Subcutaneous abdominal adipose tissue (tissue), 5 donors: ENCODE measurements at regions not wholly inside any gene's neighbourhood (a gene's known extent, or its start where the extent isn't known, plus 50 kb on each side); places are given as distances from the start of the nearest gene placed in this dataset.

Source experiments
- H3K27ac ChIP-seq: one replicate; pipeline ENCODE4 v1.7.0; 2013; ENCODE audit warnings: low read depth, mild to moderate bottlenecking, inconsistent platforms, low read length, moderate library complexity
- H3K27me3 ChIP-seq, 5 donors: one replicate each; pipeline ENCODE4 v1.7.0; 2013; ENCODE audit warnings: low read length in 5 of 5, inconsistent platforms in 1 of 5; ENCODE audit not compliant: control insufficient read depth in 5 of 5, insufficient read depth in 4 of 5
- H3K36me3 ChIP-seq, 5 donors: one replicate each; pipeline ENCODE4 v1.7.0; 2013; ENCODE audit warnings: low read length in 5 of 5; ENCODE audit not compliant: control insufficient read depth in 5 of 5, insufficient read depth in 5 of 5
- H3K4me1 ChIP-seq, 5 donors: one replicate each; pipeline ENCODE4 v1.7.0; 2013; ENCODE audit warnings: low read length in 5 of 5, mild to moderate bottlenecking in 3 of 5, moderate library complexity in 1 of 5; ENCODE audit not compliant: control insufficient read depth in 5 of 5, insufficient read depth in 5 of 5
- H3K4me3 ChIP-seq, 5 donors: one replicate each; pipeline ENCODE4 v1.7.0; 2013; ENCODE audit warnings: low read length in 5 of 5, low read depth in 1 of 5
- H3K9ac ChIP-seq, 5 donors: one replicate each; pipeline ENCODE4 v1.7.0; 2013; ENCODE audit warnings: low read length in 5 of 5, mild to moderate bottlenecking in 4 of 5, moderate library complexity in 3 of 5
- H3K9me3 ChIP-seq, 5 donors: one replicate each; pipeline ENCODE4 v1.7.0; 2013; ENCODE audit warnings: low read length in 5 of 5; ENCODE audit not compliant: control insufficient read depth in 5 of 5
- donor health status: healthy.
- donor health status: healthy.
- donor health status: healthy.
- donor health status: healthy.
- donor health status: healthy.

DNA sequence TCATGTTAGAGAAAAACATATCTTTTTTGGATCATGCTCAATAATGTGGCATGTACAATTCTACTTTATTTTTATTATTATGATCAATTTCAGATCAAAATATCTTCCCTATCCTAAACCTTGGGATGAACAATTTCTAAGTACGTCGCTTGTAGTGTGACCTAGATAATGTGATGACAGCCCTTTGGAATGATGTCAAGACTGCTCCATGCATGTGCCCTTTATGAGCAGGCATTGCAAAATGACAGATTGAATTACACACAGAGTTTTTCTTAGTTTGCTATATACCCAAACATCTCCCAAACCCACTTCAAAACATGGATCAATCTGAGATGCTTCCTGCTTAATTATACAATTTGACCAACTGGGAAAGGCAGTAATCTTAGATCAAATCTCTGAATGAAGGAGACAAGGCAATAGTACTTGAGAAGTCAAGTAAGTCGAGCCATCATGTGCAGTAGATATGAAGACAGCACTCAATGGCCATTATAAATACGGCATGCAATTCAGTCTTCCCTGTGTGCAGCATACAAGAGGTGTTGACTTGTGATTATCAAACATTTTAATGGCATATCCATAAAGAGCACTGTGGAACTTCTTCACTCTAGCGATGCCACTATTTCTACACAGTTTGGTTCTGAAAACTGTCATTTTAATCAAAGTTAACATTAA lies 294.8 kb downstream of the RNF144B start:
- Histone ChIP-seq H3K4me3 (no peak overlapping the region), H3K27me3 (no peaks in the 10 kb centered on the region), H3K4me1 (peaks cover 0 to 2% (median 0%) of the 10 kb centered on the region in 5 donors), H3K27ac (no peak overlapping the region), H3K36me3 (no peaks in the 10 kb centered on the region), H3K9me3 (peaks cover 0 to 9% (median 0%) of the 10 kb centered on the region in 5 donors), H3K9ac (no peak overlapping the region)

DNA sequence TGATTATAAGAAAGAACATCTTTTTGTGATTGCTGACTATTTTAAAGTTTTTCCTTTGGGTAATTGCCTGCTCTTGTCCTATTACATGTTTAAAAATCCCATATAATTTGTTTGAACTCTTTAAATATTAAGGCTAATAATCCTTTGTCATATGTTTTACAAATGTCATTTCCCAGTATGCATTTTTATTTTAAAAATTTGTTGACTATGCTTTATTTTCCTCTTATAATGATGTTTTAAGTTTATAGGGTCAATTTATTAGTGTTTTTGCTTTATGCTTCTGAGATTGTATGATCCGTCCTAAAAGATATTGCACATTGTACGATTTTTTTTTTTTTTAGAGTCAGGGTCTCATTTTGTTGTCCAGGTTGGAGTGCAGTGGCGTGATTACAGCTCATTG lies 297.2 kb downstream of the RNF144B start:
- Histone ChIP-seq H3K27me3 (no peaks in the 10 kb centered on the region), H3K4me3 (no peak overlapping the region), H3K4me1 (peaks cover 0 to 2% (median 0%) of the 10 kb centered on the region in 5 donors)

DNA sequence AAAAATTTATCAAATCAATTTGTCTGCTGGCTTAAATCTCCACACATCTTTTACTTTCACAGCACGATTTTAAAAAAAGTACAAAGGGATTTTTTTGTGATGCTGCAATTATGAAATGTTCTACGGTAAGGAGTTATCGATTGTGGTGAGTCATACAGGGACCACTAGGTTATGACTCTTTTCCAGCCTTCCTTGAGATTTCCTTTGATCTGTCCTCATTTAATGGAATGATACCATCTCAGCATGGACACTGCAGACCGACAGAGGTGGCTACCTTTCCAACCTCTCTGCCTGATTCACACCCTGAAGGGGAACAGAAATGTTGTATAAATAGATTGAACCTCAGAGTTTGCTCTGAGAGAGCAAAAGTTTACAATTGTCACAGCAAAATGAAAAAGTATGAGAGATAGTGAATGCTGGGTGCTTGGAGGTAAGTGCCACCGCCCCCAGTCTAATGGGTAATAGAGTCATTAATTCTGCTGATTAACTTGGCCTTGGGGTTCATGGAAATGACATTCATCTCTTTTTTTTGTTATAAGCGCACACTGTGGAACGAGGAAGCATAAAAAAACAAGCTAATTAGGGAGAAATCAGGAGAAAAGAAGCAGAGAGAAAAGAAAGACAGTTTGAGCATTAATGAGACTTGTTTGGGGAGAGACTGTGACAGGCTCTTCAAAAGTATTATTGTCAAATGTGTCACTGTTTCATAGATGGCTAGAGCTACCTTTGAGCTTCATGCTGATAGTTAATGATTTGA lies 306.0 kb downstream of the RNF144B start:
- H3K36me3 ChIP-seq = no peaks in the 10 kb centered on the region
- H3K4me3 ChIP-seq = no peak overlapping the region
- H3K27ac ChIP-seq = no peak overlapping the region
- no peak overlapping the region for H3K9ac ChIP-seq
- H3K27me3 ChIP-seq = no peaks in the 10 kb centered on the region
- no peaks in the 10 kb centered on the region for H3K9me3 ChIP-seq
- H3K4me1 ChIP-seq = no peaks in the 10 kb centered on the region

More for the DNA sequence above, 297.2 kb downstream of the RNF144B start:
- H3K9me3 ChIP-seq = no peaks in the 10 kb centered on the region
- no peak overlapping the region for H3K9ac ChIP-seq
- no peaks in the 10 kb centered on the region for H3K36me3 ChIP-seq
- H3K27ac ChIP-seq = no peak overlapping the region

DNA sequence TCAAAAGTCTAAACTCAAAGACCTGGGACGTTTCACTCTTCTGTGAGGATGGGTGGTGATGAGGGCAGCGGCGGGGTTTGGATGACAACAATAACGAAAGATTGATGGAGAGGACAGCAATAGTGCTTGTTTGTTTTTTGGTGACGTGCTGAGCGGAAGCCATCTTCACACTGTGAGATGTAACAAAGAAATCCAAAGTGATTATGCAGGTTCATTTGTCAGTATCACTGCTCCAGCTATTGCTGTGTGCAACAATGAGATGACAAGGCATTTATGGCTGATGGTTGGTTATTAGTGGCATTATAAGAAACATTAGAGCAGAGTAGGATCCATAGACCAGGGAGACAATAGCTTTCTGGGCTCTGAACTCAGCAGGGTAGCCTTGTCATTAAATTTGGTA lies 306.7 kb downstream of the RNF144B start:
- no peak overlapping the region for H3K4me3 ChIP-seq

DNA sequence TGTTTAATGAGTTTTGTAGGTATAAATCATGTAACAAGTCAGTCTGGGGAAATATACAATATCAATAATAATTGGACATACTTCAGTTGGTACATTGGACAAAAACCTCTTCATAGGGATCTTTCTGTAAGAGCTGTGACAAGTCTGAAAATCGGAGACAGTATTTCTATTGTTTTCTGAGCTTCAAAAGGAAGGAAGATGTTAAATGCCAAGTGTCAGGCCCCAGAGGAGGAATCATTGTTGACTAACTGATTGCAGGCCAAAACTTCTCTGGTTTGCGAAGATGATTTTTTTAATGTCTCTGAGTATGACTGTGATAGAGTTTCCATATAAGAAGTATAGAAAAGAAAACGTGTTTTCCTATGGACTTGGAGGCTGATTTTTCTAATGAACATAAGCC lies 316.4 kb downstream of the RNF144B start:
- no peak overlapping the region for H3K4me3 ChIP-seq
- no peaks in the 10 kb centered on the region for H3K36me3 ChIP-seq
- H3K4me1 ChIP-seq = peaks cover 0 to 7% (median 0%) of the 10 kb centered on the region in 5 donors
- H3K9me3 ChIP-seq = no peaks in the 10 kb centered on the region
- H3K9ac ChIP-seq = no peak overlapping the region
- no peaks in the 10 kb centered on the region for H3K27me3 ChIP-seq
- no peak overlapping the region for H3K27ac ChIP-seq

More for the DNA sequence above, 306.7 kb downstream of the RNF144B start:
- no peak overlapping the region for H3K27ac ChIP-seq
- H3K4me1 ChIP-seq = no peaks in the 10 kb centered on the region
- H3K27me3 ChIP-seq = no peaks in the 10 kb centered on the region
- no peaks in the 10 kb centered on the region for H3K36me3 ChIP-seq
- H3K9me3 ChIP-seq = no peaks in the 10 kb centered on the region
- no peak overlapping the region for H3K9ac ChIP-seq

DNA sequence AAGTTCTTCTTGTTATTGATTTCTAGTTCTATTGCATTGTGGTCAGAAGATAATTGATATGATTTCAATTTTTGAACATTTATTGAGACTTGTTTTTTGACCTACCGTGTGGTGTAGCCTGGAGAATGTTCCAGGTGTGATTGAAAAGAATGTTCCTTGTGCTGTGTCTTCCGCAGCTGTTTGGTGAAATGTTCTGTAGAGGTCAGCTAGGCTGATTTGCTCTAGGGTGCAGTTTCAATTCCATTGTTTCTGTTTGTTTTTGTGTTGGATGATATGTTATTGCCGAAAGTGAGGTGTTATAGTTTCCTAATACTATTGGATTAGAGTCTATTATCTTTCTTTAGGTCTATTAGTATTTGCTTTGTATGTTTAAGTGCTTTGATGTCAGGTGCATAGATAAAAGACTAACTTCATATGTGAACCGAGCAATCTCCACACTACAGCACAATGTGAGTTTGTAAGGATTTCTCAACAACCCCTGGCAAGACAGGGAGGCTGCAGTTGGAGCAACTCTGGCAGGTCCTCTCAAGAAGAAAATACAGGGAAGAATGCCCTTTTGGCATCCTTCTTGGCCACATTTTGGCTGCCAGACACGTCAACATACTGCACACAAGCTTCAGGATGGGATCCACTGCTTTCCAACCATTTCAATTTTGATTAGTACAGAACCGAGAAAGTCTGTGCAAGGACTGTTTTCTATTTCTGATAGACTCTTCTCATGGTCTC lies 320.7 kb downstream of the RNF144B start:
- H3K4me3 ChIP-seq = no peak overlapping the region
- no peak overlapping the region for H3K9ac ChIP-seq
- no peaks in the 10 kb centered on the region for H3K27me3 ChIP-seq
- no peaks in the 10 kb centered on the region for H3K36me3 ChIP-seq
- H3K4me1 ChIP-seq = peaks cover 0 to 7% (median 0%) of the 10 kb centered on the region in 5 donors
- H3K9me3 ChIP-seq = no peaks in the 10 kb centered on the region
- no peak overlapping the region for H3K27ac ChIP-seq

DNA sequence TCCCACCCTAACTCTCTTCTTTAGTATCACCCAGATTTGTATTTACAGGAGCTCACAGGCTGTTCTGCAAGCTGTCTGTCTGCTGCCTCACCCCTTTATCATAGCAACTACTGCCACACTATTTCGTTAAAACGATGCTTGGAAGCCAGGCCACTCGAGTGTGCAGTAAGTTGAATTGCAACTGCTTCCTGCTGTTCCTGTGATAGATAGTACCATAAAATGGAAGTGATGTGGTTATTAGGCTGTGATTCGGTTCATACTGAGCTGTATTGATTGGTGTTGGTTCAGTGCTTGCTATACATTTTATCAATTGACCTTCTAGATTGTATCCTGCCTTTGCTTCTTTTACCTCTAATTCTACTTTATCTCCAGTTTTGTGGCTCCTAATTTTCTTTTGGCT lies 325.4 kb downstream of the RNF144B start:
- Histone ChIP-seq H3K27me3 (no peaks in the 10 kb centered on the region), H3K9ac (no peak overlapping the region), H3K36me3 (no peaks in the 10 kb centered on the region), H3K27ac (no peak overlapping the region), H3K4me3 (no peak overlapping the region), H3K9me3 (no peaks in the 10 kb centered on the region), H3K4me1 (peaks cover 0 to 7% (median 0%) of the 10 kb centered on the region in 5 donors)

DNA sequence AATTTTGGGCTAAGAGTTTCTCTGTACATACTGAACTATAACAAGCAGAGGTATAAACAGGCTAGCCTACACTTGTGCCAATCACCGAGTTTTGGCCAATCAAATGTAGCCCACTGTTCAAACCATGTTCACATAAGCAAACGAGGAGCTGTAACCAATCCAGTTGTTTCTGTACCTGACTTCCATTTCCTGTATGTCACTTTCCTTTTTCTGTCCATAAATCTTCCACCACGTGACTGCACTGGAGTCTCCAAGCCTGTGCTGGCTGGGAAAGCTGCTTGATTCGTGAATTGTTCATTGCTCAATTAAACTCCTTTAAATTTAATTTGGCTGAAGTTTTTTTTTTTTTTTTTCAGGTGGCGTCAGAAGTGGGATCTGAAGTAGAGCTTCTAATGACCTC lies 332.9 kb downstream of the RNF144B start:
- no peaks in the 10 kb centered on the region for H3K9me3 ChIP-seq
- no peaks in the 10 kb centered on the region for H3K27me3 ChIP-seq
- H3K4me1 ChIP-seq = peaks cover 0 to 3% (median 0%) of the 10 kb centered on the region in 5 donors
- no peak overlapping the region for H3K9ac ChIP-seq
- no peaks in the 10 kb centered on the region for H3K36me3 ChIP-seq
- no peak overlapping the region for H3K27ac ChIP-seq
- H3K4me3 ChIP-seq = no peak overlapping the region

DNA sequence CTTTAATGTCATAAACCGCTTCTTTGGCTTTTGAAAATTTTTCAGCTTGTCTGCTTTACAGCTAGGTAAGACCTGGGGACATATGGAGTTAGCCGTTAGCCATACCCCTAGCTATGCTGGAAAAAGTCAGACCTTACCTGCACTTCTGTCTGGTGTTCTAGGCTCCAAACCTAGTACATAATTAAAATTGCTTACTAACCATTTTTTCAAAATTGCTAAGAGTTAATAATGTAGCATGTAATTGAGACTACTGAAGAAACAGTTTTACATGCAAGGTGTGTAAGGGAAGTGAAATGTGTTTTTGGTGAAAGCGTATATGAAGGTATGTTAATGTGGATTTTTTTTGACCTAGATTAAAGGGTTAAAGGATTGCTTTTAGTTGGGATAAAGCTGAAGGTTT lies 336.9 kb downstream of the RNF144B start:
- H3K27me3 ChIP-seq = no peaks in the 10 kb centered on the region
- H3K4me3 ChIP-seq = no peak overlapping the region
- no peaks in the 10 kb centered on the region for H3K4me1 ChIP-seq
- no peak overlapping the region for H3K27ac ChIP-seq
- H3K9me3 ChIP-seq = no peaks in the 10 kb centered on the region
- H3K9ac ChIP-seq = no peak overlapping the region
- no peaks in the 10 kb centered on the region for H3K36me3 ChIP-seq

DNA sequence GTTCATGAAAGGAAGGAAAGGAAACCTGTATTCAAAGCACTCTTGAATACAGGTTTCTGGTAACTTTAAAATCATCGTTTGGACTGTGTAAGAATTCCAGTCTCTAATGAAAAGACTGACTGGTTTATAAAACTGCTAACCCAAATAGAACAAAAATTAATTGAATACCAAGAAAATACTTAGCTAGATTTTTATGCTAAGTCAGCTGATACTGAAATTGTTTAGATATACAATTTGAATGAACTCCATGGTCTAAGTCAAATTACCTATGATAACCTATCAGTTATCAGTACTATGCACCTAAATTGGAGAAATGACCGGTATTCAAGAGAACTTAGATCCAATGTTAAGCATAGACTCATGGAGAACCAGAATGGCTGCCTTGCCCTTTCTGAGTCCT lies 338.3 kb downstream of the RNF144B start:
- no peaks in the 10 kb centered on the region for H3K4me1 ChIP-seq
- H3K27me3 ChIP-seq = no peaks in the 10 kb centered on the region
- no peak overlapping the region for H3K4me3 ChIP-seq
- H3K9me3 ChIP-seq = no peaks in the 10 kb centered on the region
- no peaks in the 10 kb centered on the region for H3K36me3 ChIP-seq
- no peak overlapping the region for H3K27ac ChIP-seq
- H3K9ac ChIP-seq = no peak overlapping the region
